ENCODE measurements at regions not wholly inside any gene's neighbourhood (a gene's known extent, or its start where the extent isn't known, plus 50 kb on each side); places are given as distances from the start of the nearest gene placed in this dataset.

GRCh38 chr5:166503506-166503905 lies 1787.9 kb upstream of the WWC1 start:
- Mint-ChIP-seq H3K4me1 (no peaks in the 10 kb centered on the region), H3K27ac (no peak overlapping the region), H3K27me3 (no peaks in the 10 kb centered on the region), H3K4me3 (no peak overlapping the region), H3K9me3 (ENCODE audit: insufficient read depth) (peaks cover 3% of the 10 kb centered on the region)
- no peak overlapping the region for H3K4me3 ChIP-seq (ENCODE audit: control extremely low read depth in 1 of 5, extremely low read depth in 1 of 5, insufficient read depth in 1 of 5, low read depth in 2 of 5, low read length in 4 of 5)
- ATAC-seq (ENCODE audit: low read depth), result no peak
- H3K79me2 ChIP-seq (ENCODE audit: control insufficient read depth, insufficient read depth, low read length), result no peaks in the 10 kb centered on the region
- H3K27me3 ChIP-seq (replicated peaks in 1 of 4; ENCODE audit: control extremely low read depth in 1 of 4, control insufficient read depth in 3 of 4, insufficient read depth in 4 of 4, low read length in 3 of 4), result no peaks in the 10 kb centered on the region
- intact Hi-C loops (cut with micrococcal nuclease), result no loop called here
- POLR2A ChIA-PET, result no interaction called here
- TF ChIP-seq EZH2 (IDR thresholded peaks at IDR 0.05; ENCODE audit: borderline replicate concordance, insufficient read depth, low read depth, low read length, poor library complexity, severe bottlenecking) (no peak), CTCF (IDR thresholded peaks at IDR 0.05) (no peak)
- no peaks in the 10 kb centered on the region for H3K4me1 ChIP-seq (ENCODE audit: control insufficient read depth in 2 of 2, insufficient read depth in 2 of 2, low read length in 2 of 2)
- no peak overlapping the region for H3K4me2 ChIP-seq (replicated peaks; ENCODE audit: low read depth, low read length, poor library complexity, severe bottlenecking)
- H2AFZ ChIP-seq (ENCODE audit: insufficient read depth, low read depth, low read length, poor library complexity, severe bottlenecking), result no peak overlapping the region
- no peaks in the 10 kb centered on the region for H4K20me1 ChIP-seq (ENCODE audit: control insufficient read depth, insufficient read depth, low read length, poor library complexity, severe bottlenecking)
- H3K36me3 ChIP-seq (replicated peaks in 1 of 2; ENCODE audit: control extremely low read depth in 1 of 2, control insufficient read depth in 1 of 2, extremely low read depth in 1 of 2, insufficient read depth in 2 of 2, low read length in 1 of 2), result no peaks in the 10 kb centered on the region
- no CpG with 5 or more reads among the region's 1 CpG for WGBS (ENCODE audit: insufficient coverage)
- no peak overlapping the region for H3K27ac ChIP-seq (ENCODE audit: low read length in 2 of 2)
- H3K9ac ChIP-seq (ENCODE audit: low read length), result no peak overlapping the region
- no peak for DNase-seq
- H3K9me3 ChIP-seq (ENCODE audit: control extremely low read depth in 1 of 3, control insufficient read depth in 2 of 3, insufficient read depth in 1 of 3, low read length in 2 of 3), result peaks cover 0 to 5% (median 3%) of the 10 kb centered on the region in 3 donors
- CTCF ChIA-PET, result no interaction called here

GRCh38 chr5:166505067-166505466 lies 1786.4 kb upstream of the WWC1 start:
- H3K4me2 ChIP-seq (replicated peaks; ENCODE audit: low read depth, low read length, poor library complexity, severe bottlenecking), result no peak overlapping the region
- Mint-ChIP-seq H3K27me3 (no peaks in the 10 kb centered on the region), H3K4me3 (no peak overlapping the region), H3K4me1 (no peaks in the 10 kb centered on the region), H3K27ac (no peak overlapping the region), H3K9me3 (ENCODE audit: insufficient read depth) (peaks cover 3% of the 10 kb centered on the region)
- H3K4me1 ChIP-seq (ENCODE audit: control insufficient read depth in 2 of 2, insufficient read depth in 2 of 2, low read length in 2 of 2), result no peaks in the 10 kb centered on the region
- CTCF ChIA-PET, result no interaction called here
- DNase-seq (no peak), ATAC-seq (ENCODE audit: low read depth) (no peak)
- no peaks in the 10 kb centered on the region for H3K36me3 ChIP-seq (replicated peaks in 1 of 2; ENCODE audit: control extremely low read depth in 1 of 2, control insufficient read depth in 1 of 2, extremely low read depth in 1 of 2, insufficient read depth in 2 of 2, low read length in 1 of 2)
- H3K27me3 ChIP-seq (replicated peaks in 1 of 4; ENCODE audit: control extremely low read depth in 1 of 4, control insufficient read depth in 3 of 4, insufficient read depth in 4 of 4, low read length in 3 of 4), result no peaks in the 10 kb centered on the region
- H2AFZ ChIP-seq (ENCODE audit: insufficient read depth, low read depth, low read length, poor library complexity, severe bottlenecking), result no peak overlapping the region
- POLR2A ChIA-PET, result no interaction called here
- peaks cover 0 to 5% (median 3%) of the 10 kb centered on the region in 3 donors for H3K9me3 ChIP-seq (ENCODE audit: control extremely low read depth in 1 of 3, control insufficient read depth in 2 of 3, insufficient read depth in 1 of 3, low read length in 2 of 3)
- H3K79me2 ChIP-seq (ENCODE audit: control insufficient read depth, insufficient read depth, low read length), result no peaks in the 10 kb centered on the region
- WGBS (ENCODE audit: insufficient coverage), result no CpG with 5 or more reads among the region's 2 CpGs
- no peak overlapping the region for H3K4me3 ChIP-seq (ENCODE audit: control extremely low read depth in 1 of 5, extremely low read depth in 1 of 5, insufficient read depth in 1 of 5, low read depth in 2 of 5, low read length in 4 of 5)
- no peaks in the 10 kb centered on the region for H4K20me1 ChIP-seq (ENCODE audit: control insufficient read depth, insufficient read depth, low read length, poor library complexity, severe bottlenecking)
- no peak overlapping the region for H3K27ac ChIP-seq (ENCODE audit: low read length in 2 of 2)
- no peak for TF ChIP-seq CTCF (IDR thresholded peaks at IDR 0.05)
- TF ChIP-seq EZH2 (IDR thresholded peaks at IDR 0.05; ENCODE audit: borderline replicate concordance, insufficient read depth, low read depth, low read length, poor library complexity, severe bottlenecking), result no peak
- no peak overlapping the region for H3K9ac ChIP-seq (ENCODE audit: low read length)
- intact Hi-C loops (cut with micrococcal nuclease), result no loop called here
